Iris pigment epithelial cell (primary cell): ENCODE measurements at regions not wholly inside any gene's neighbourhood (a gene's known extent, or its start where the extent isn't known, plus 50 kb on each side); places are given as distances from the start of the nearest gene placed in this dataset.

Source experiments
- DNase-seq: peaks from one replicate; pipeline ENCODE4 v3.0.0-alpha.2; 2011; ENCODE audit warnings: low read depth

DNA sequence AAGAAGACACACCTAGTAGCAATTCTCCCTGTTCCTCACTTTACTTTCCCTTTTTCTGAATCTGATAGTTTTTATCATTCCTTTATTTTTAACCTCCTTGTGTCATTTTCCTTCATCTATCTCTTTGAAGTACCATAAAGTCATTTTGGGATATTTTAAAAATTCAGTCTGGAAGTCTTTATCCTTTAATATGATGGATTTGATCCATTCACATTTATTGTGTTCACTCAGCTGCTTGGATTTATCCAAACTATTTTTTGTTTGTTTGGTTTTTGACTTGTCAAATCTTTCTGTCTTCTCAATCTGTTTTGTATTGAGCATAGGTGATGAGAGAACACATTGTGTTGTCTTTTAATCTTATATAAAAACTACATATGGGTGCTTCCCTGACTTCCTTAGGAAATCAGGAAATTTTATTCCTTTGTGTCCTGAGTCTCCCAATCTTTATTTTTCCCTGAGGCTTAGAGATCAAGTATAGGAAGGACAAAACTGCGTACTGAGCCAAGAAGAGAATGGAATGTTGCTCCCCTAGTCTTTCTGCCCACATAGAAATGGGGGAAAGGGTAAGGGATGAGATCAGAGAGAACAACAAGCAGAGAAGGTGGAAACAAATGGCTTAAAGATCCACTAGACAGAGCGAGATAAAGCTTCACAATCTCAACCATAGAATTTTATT lies 132.7 kb upstream of the HABP2 start:
- DNase-seq = no peak

DNA sequence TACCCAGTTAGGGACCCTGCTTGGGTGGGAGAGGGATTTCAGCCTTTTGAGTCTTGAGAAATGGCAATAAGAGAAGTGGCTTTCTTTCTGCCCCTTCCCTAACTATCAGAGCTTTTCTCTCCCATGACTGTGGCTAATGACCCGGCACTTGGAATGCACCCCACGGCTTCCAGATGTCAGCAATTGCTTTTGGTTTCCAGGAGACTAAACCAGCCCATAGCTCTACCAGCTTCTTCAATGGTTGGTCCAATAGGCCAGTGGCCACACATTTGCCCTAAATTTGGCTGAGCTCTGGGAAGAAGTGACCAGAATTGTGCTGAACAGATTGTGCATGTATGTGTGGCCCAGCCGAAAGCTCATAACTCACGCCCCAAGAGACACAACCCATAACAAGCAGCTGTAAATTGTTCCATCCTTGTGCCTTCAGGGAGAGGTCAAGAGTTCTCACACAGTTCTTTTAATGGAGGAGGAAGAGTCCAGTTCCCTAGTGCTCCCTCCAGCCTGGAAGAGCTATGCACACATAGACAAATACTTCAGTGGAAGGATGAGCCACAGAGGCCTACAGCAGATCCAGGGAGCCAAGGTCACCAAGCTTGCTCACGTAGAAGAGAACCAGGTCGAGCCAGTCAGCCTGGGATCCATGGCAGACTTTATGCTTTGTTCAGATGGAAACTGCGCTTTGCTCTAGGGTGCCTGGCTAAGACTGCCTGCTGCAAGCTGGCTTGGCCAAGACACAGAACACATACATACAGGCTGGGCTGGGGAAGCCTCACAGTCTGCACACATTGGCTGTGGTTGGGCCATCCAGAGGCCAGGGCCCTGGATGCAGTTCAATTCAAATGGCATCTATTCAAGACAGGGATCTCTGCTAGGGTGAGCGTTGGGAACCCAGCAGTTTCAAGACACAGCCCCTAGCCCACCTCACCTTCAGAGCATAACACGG lies 131.8 kb upstream of the HABP2 start:
- no peak for DNase-seq

- no peak for DNase-seq
These were observed 130.5 kb upstream of the HABP2 start for GRCh38 chr10:113422371-113422770.

GRCh38 chr10:113423981-113424721 lies 128.7 kb upstream of the HABP2 start:
- no peak for DNase-seq

DNA sequence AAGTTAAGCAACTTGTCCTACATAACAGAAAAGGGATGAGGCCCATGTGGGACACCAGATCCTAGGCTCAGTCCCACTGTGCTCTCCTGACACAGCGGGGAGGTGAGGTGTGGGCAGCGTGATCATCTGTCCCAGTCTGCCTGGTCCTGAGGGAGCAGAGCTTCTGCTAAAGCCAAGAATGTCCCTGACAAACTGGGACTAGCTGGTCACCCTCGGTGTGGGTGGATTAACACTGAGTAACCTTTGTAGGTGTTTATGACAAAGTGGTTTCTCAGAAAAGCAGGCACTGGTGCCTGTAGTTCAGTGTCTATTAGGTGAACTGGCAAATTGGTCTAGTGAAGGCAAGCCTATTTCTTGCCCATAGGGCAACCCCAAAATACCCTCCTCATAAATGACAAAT lies 127.8 kb upstream of the HABP2 start:
- no peak for DNase-seq

GRCh38 chr10:113425541-113425951 lies 127.3 kb upstream of the HABP2 start:
- peak; percentile 15 for DNase-seq

- DNase-seq = no peak
These were observed 126.5 kb upstream of the HABP2 start for GRCh38 chr10:113426181-113426877.

- DNase-seq = no peak
These were observed 125.6 kb upstream of the HABP2 start for GRCh38 chr10:113427236-113427735.

DNA sequence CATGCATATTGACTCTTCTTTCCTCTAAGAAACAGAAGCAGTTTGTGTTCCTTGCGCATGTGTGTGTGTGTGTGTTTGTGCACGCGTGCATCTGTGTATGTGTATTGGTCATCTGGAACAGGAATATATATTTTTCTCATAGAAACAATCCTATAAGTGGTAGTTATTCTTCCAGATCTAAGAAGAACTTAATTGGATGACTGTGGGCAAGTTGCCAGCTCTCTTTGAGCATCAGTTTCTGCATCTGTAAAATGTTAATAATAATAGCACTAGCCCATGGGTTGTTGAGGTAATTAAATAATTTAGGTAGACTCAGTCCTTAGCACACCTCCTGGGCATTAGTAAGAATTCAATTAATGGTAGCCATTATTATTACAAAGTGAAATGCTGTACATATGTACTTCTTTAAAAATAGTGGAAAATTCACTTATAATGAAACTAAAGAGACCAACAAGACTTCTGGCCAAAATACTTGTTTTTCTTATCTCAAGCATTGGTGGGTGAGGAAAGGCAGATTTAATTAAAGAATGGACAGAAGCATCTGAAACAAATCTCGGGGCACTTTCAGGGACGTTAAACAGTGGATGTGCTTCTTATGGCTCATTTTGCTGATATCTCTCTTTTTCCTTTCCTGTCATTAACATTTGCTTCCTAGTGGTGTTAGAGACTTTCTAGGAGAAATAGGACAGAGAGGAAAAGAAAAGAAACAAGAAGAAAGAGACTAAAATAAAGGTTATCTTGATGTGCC lies 124.9 kb upstream of the HABP2 start:
- no peak for DNase-seq

DNA sequence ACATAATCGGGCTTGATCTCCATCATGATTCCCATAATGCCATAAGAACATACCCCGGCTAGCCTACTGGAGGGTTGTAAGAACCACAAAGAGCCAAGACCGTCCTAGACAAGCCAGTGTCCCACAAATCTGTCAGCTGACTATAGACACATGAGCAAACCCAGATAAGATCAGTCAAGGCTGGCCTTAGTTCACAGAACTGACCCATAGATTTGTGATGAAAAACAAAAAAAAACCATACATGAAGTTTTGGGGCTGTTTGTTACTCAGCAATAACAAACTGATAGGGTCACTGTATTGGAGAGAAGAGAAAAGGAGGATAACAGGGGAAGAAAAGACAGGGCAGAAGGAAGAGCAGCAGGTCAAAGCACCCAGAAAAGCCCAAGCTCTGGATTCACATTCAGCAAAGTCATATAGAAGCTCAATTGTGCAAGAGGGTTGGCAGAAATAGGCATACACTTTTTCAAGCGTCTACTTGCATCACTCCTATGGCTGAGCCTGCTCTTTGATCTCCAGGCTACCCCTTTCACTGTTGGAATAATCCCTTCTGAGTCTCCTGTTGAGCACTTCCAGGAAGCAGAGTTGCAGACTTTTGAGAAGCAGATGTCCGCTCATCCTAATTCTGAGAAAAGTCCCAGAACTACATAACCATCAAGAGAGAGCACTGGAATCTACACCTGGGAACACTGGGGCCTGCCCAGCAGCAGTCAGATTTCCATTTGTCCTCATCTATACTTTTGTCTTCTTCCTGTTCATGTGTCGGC lies 122.0 kb upstream of the HABP2 start:
- DNase-seq = no peak

- no peak for DNase-seq
These were observed 121.3 kb upstream of the HABP2 start for GRCh38 chr10:113431398-113432160.

DNA sequence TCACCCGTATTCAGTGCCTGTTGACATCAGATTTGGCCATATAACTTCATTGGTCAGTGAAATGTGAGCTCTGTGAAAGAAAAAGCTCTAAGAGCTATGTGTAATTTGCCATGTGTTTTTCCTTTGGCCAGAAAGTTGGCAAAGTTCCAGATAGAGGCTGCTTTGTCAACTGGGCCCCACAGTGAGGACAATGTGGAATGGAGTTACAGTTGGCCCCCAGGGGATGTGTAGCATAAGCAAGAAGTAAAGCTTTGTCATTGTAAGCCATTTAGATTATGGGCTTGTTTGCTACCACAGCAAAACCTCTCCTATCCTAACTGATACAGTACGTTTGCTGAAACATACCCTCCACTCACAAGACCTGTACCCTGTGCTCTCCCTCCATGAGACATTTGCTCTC lies 119.1 kb upstream of the HABP2 start:
- DNase-seq = no peak

DNA sequence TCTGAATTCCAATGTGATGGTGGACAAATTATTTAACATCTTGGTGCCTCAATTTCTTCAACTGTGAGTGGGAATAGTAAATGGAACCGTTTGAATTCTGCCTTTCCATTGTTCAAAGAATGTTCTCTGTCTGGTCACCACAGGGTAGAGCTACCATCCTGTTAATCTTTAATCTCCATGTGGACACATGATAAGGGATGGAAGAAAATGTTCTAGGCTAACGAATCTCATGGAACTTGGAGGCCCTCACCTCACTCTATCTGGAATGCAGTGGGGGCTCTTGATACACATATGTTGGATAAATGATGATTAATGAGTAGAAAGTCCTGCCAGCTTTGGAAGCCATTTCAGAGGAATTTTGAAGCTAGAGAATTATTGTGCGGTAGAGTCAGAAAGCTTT lies 118.5 kb upstream of the HABP2 start:
- no peak for DNase-seq

- DNase-seq = no peak
These were observed 117.9 kb upstream of the HABP2 start for GRCh38 chr10:113434950-113435349.

- no peak for DNase-seq
These were observed 117.0 kb upstream of the HABP2 start for GRCh38 chr10:113435881-113436280.

DNA sequence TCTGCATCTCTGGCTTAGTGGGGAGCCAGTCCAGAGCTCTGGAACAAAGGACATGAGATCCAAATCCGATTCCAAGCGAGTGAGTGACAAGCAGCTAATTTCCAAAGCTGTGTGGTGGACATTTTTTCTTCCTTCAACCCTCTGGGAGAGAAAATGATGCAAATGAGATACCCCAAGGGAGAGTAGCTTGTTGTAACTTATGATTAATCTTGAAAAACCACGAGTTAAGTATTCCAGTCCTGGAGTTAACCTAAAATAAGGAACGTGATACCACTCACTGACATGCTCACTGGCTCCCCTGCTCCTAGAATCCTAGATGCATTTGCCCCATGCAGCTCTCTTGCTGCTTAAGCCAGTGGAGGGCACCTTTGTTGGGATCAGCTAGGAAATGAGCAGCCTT lies 116.0 kb upstream of the HABP2 start:
- no peak for DNase-seq

DNA sequence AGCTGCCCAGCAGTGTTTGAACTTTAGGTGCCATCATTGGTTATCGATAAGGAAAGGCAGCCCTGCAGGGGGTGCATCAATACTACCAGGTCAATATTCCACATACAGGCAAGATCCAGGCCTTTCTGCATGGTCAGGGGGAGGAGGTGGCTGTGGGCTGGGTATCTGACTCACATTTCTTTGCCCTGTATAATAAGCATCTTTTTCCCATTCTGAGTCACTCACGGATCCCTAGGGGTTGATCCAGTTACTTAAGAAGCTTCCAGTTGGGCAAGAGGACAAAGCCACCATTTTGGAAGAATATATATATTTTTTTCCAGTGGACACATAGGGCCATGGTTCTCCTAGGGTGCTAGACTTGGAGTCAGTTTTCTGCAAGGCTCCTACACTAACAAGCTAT lies 114.2 kb upstream of the HABP2 start:
- peak; percentile 24 for DNase-seq

GRCh38 chr10:113441220-113441619 lies 111.6 kb upstream of the HABP2 start:
- DNase-seq = no peak

GRCh38 chr10:113441686-113442270 lies 111.1 kb upstream of the HABP2 start:
- DNase-seq = no peak
